H1 (cell line): ENCODE measurements at regions not wholly inside any gene's neighbourhood (a gene's known extent, or its start where the extent isn't known, plus 50 kb on each side); places are given as distances from the start of the nearest gene placed in this dataset.

Experiments used
- CTCF ChIA-PET: fragments of 300-600 bp; sonication (Branson Sonifier 250); formaldehyde crosslinking; loops from one replicate; lab custom pipeline; 2021; ENCODE audit not compliant: partially characterized antibody; lab: Charles Lee
- POLR2A ChIA-PET: fragments of 300-600 bp; sonication (Branson Sonifier 250); formaldehyde crosslinking; loops from one replicate; lab custom pipeline; 2021; ENCODE audit warnings: inconsistent platforms; ENCODE audit not compliant: partially characterized antibody; lab: Charles Lee
- DNase-seq, 2 experiments: peaks; one replicate each; pipeline versions ENCODE4 v3.0.0 to v3.0.0-alpha.2; 2010 to 2022; ENCODE audit warnings: low spot score in 2 of 2, low read depth in 1 of 2, mixed read lengths in 1 of 2
- FAIRE-seq: peaks from 2 replicates; lab custom pipeline; 2011; peaks lifted over from hg19 to GRCh38; lab: Jason Lieb, UNC
- H2AFZ ChIP-seq: 2 replicates; pipeline ENCODE4 v1.8.1; 2012; ENCODE audit warnings: low read length, inconsistent platforms
- H2AK5ac ChIP-seq: 2 replicates; pipeline ENCODE4 v1.6.1; 2013; ENCODE audit warnings: low read depth, low read length
- H2BK120ac ChIP-seq: replicated peaks from 2 replicates; pipeline ENCODE3; 2013; ENCODE audit warnings: low read depth, low read length, inconsistent platforms
- H2BK12ac ChIP-seq: 2 replicates; pipeline ENCODE4 v1.6.1; 2013; ENCODE audit warnings: low read depth, low read length
- H2BK15ac ChIP-seq: 2 replicates; pipeline ENCODE4 v1.6.1; 2013; ENCODE audit warnings: low read length
- H2BK20ac ChIP-seq: 2 replicates; pipeline ENCODE4 v1.6.1; 2013; ENCODE audit warnings: low read length
- H2BK5ac ChIP-seq: 2 replicates; pipeline ENCODE4 v1.6.1; 2013; ENCODE audit warnings: low read depth, low read length
- H3K14ac ChIP-seq: 2 replicates; pipeline ENCODE4 v1.6.1; 2013; ENCODE audit warnings: inconsistent platforms; ENCODE audit not compliant: insufficient read length
- H3K18ac ChIP-seq: 2 replicates; pipeline ENCODE4 v1.6.1; 2013; ENCODE audit warnings: low read length; ENCODE audit errors: extremely low read depth
- H3K23ac ChIP-seq: 2 replicates; pipeline ENCODE4 v1.6.1; 2013; ENCODE audit warnings: inconsistent platforms; ENCODE audit not compliant: insufficient read length
- H3K23me2 ChIP-seq: 2 replicates; pipeline ENCODE4 v1.6.1; 2013; ENCODE audit warnings: low read depth, low read length
- H3K27ac ChIP-seq: 2 replicates; pipeline ENCODE4 v1.6.1; 2011; ENCODE audit warnings: low read depth, low read length, inconsistent platforms
- H3K27me3 ChIP-seq, 4 experiments: replicated peaks in 1 of 4; 1 replicate in 1 of 4; 2 replicates in 3 of 4; pipeline versions ENCODE4 v1.6.1 to v1.8.1; 2011 to 2013; ENCODE audit warnings: low read length in 3 of 4, mild to moderate bottlenecking in 3 of 4, inconsistent platforms in 2 of 4, mixed read lengths in 2 of 4, moderate library complexity in 1 of 4; ENCODE audit not compliant: control insufficient read depth in 3 of 4, insufficient read depth in 3 of 4; ENCODE audit errors: extremely low read depth in 1 of 4
- H3K36me3 ChIP-seq, 4 experiments: 2 replicates each; pipeline versions ENCODE4 v1.6.1 to v1.8.1; 2011 to 2013; ENCODE audit warnings: mild to moderate bottlenecking in 4 of 4, low read length in 3 of 4, moderate library complexity in 2 of 4, control low read depth in 1 of 4, inconsistent platforms in 1 of 4; ENCODE audit not compliant: insufficient read depth in 4 of 4, control insufficient read depth in 2 of 4
- H3K4ac ChIP-seq: replicated peaks from 2 replicates; pipeline ENCODE3; 2013; ENCODE audit warnings: low read length, low read depth, mixed read lengths, inconsistent platforms; ENCODE audit not compliant: insufficient read length
- H3K4me1 ChIP-seq, 4 experiments: replicated peaks in 1 of 4; 1 replicate in 1 of 4; 2 replicates in 3 of 4; pipeline versions ENCODE4 v1.6.1 to v1.8.1; 2011 to 2013; ENCODE audit warnings: low read length in 3 of 4, inconsistent platforms in 2 of 4, mixed read lengths in 1 of 4; ENCODE audit not compliant: insufficient read depth in 4 of 4, control insufficient read depth in 3 of 4
- H3K4me2 ChIP-seq, 2 experiments: 2 replicates each; pipeline versions ENCODE4 v1.6.1 to v1.8.1; 2011 to 2013; ENCODE audit warnings: low read depth in 2 of 2, low read length in 2 of 2, control low read depth in 1 of 2, inconsistent platforms in 1 of 2, mild to moderate bottlenecking in 1 of 2; ENCODE audit not compliant: insufficient read depth in 1 of 2
- H3K4me3 ChIP-seq, 4 experiments: fragments of 200-600, 300-600 bp in 1 of 4; sonication (generic), shearing (Covaris generic), sonication (Bioruptor Twin) in 1 of 4; 2 replicates each; pipeline versions ENCODE4 v1.5.1 to v1.8.1; 2011 to 2016; ENCODE audit warnings: low read length in 4 of 4, low read depth in 3 of 4, control low read depth in 2 of 4, inconsistent platforms in 2 of 4, mild to moderate bottlenecking in 2 of 4, mixed read lengths in 1 of 4, moderate library complexity in 1 of 4; ENCODE audit not compliant: insufficient read depth in 2 of 4; ENCODE audit errors: extremely low read depth in 1 of 4
- H3K56ac ChIP-seq: replicated peaks from 2 replicates; pipeline ENCODE3; 2013; ENCODE audit warnings: low read depth, mild to moderate bottlenecking, mixed read lengths, low read length, inconsistent platforms; ENCODE audit not compliant: insufficient read length
- H3K79me1 ChIP-seq: 2 replicates; pipeline ENCODE4 v1.6.1; 2013; ENCODE audit warnings: low read depth, low read length, control low read depth
- H3K79me2 ChIP-seq, 2 experiments: 2 replicates each; pipeline versions ENCODE4 v1.6.1 to v1.8.1; 2012 to 2013; ENCODE audit warnings: low read length in 2 of 2, mild to moderate bottlenecking in 2 of 2, inconsistent platforms in 1 of 2; ENCODE audit not compliant: insufficient read depth in 2 of 2, control insufficient read depth in 1 of 2
- H3K9ac ChIP-seq, 4 experiments: replicated peaks in 1 of 4; 1 replicate in 1 of 4; 2 replicates in 3 of 4; pipeline versions ENCODE4 v1.6.1 to v1.8.1; 2011 to 2013; ENCODE audit warnings: low read depth in 3 of 4, low read length in 3 of 4, control low read depth in 2 of 4, mild to moderate bottlenecking in 2 of 4, moderate library complexity in 2 of 4, inconsistent platforms in 1 of 4; ENCODE audit errors: extremely low read depth in 1 of 4
- H3K9me3 ChIP-seq, 2 experiments: 2 replicates each; pipeline versions ENCODE4 v1.6.1 to v1.8.1; 2012 to 2013; ENCODE audit warnings: mild to moderate bottlenecking in 2 of 2, moderate library complexity in 2 of 2, control low read depth in 1 of 2, inconsistent platforms in 1 of 2, low read depth in 1 of 2, low read length in 1 of 2, mixed read lengths in 1 of 2; ENCODE audit not compliant: insufficient read depth in 2 of 2
- H4K20me1 ChIP-seq, 2 experiments: replicated peaks in 1 of 2; 2 replicates each; pipeline versions ENCODE3 to v1.8.1; 2011 to 2013; ENCODE audit warnings: inconsistent platforms in 2 of 2, low read length in 2 of 2, mild to moderate bottlenecking in 1 of 2; ENCODE audit not compliant: insufficient read depth in 2 of 2, control insufficient read depth in 1 of 2
- H4K5ac ChIP-seq: 2 replicates; pipeline ENCODE4 v1.6.1; 2013; ENCODE audit warnings: low read length, low read depth, mixed read lengths, inconsistent platforms; ENCODE audit not compliant: insufficient read length
- H4K8ac ChIP-seq: 2 replicates; pipeline ENCODE4 v1.8.0; 2013; ENCODE audit warnings: mild to moderate bottlenecking, moderate library complexity, low read length, inconsistent platforms; ENCODE audit not compliant: insufficient read depth; ENCODE audit errors: extremely low read depth
- H4K91ac ChIP-seq: replicated peaks from 2 replicates; pipeline ENCODE3; 2013; ENCODE audit warnings: low read length, mixed read lengths, inconsistent platforms; ENCODE audit not compliant: insufficient read length
- CTBP2 ChIP-seq: IDR thresholded peaks from 2 replicates; pipeline ENCODE4 v1.7.0; 2011; ENCODE audit warnings: borderline replicate concordance, mild to moderate bottlenecking, moderate library complexity, mixed read lengths, low read length; ENCODE audit not compliant: insufficient read depth, insufficient read length
- RBBP5 ChIP-seq: IDR thresholded peaks from 2 replicates; pipeline ENCODE4 v1.7.1; 2012; ENCODE audit warnings: low read depth, mild to moderate bottlenecking, inconsistent platforms, low read length, moderate library complexity, borderline replicate concordance
- SIN3A ChIP-seq, 2 experiments: IDR thresholded peaks in 1 of 2; conservative IDR thresholded peaks in 1 of 2; 2 replicates each; pipeline ENCODE4 v1.6.1; 2011 to 2012; ENCODE audit warnings: low read length in 2 of 2, improper control_type of control experiment in 1 of 2, low read depth in 1 of 2, mild to moderate bottlenecking in 1 of 2
- ZNF274 ChIP-seq: IDR thresholded peaks from 2 replicates; pipeline ENCODE4 v1.7.0; 2012; ENCODE audit warnings: low read length, borderline replicate concordance; ENCODE audit errors: extremely low read depth
- WGBS, 2 experiments: shearing (Covaris generic) in 1 of 2; methylation state at CpG; one replicate each; pipeline versions ENCODE4 v1.1.6 to v1.1.7; 2013 to 2015; ENCODE audit warnings: low lambda C conversion rate in 2 of 2, mixed read lengths in 2 of 2, inconsistent platforms in 1 of 2, low coverage in 1 of 2, missing lambda C conversion rate in 1 of 2; ENCODE audit not compliant: insufficient replicate concordance in 2 of 2, insufficient coverage in 1 of 2, insufficient read length in 1 of 2; ENCODE audit errors: extremely low coverage in 1 of 2, missing lambda C conversion rate in 1 of 2; 5-methylcytosine and 5-hydroxymethylcytosine counted together

DNA sequence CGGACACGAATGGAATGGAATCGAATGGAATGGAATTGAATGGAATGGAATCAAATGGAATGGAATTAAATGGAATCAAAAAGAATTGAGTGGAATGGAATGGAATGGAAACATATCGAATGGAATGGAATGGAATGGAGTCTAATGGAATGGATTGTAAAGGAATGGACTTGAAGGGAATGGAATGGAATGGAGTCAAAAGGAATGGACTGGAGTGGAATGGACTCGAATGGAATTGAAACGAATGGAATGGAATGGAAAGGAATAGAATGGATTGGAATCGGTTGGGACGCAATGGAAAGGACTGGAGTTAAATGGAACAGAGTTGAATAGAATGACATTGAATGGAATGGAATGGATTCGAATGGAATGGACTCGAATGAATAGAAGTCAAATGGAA lies 486.9 kb upstream of the WSB1 start:
- H2BK15ac ChIP-seq = no peak overlapping the region
- WGBS, 2 experiments = 84 to 100% methylated on average over 7 to 10 of the region's 10 CpGs
- H3K4ac ChIP-seq = no peak overlapping the region
- H4K91ac ChIP-seq = no peak overlapping the region
- no peak overlapping the region for H2BK20ac ChIP-seq
- H3K79me1 ChIP-seq = no peaks in the 10 kb centered on the region
- H3K27ac ChIP-seq = no peak overlapping the region
- H3K18ac ChIP-seq = no peak overlapping the region
- H3K23me2 ChIP-seq = peaks cover 17% of the 10 kb centered on the region
- no peaks in the 10 kb centered on the region for H3K36me3 ChIP-seq
- H3K4me3 ChIP-seq = no peak overlapping the region
- DNase-seq (no peak), FAIRE-seq (no peak)
- H4K20me1 ChIP-seq = no peaks in the 10 kb centered on the region
- no peaks in the 10 kb centered on the region for H3K4me1 ChIP-seq
- H3K79me2 ChIP-seq = no peaks in the 10 kb centered on the region
- no peak overlapping the region for H2AFZ ChIP-seq
- no peak overlapping the region for H4K5ac ChIP-seq
- peaks cover 28 to 84% of the 10 kb centered on the region in 2 experiments for H3K9me3 ChIP-seq
- H3K14ac ChIP-seq = no peak overlapping the region
- H3K4me2 ChIP-seq = no peak overlapping the region
- H2BK5ac ChIP-seq = no peak overlapping the region
- H4K8ac ChIP-seq = no peak overlapping the region
- H3K56ac ChIP-seq = no peak overlapping the region
- H3K9ac ChIP-seq = no peak overlapping the region
- no peak overlapping the region for H3K23ac ChIP-seq
- ChIA-PET CTCF (no interaction called here), POLR2A (no interaction called here)
- H2BK12ac ChIP-seq = no peak overlapping the region
- H2BK120ac ChIP-seq = no peak overlapping the region
- no peak overlapping the region for H2AK5ac ChIP-seq
- TF ChIP-seq ZNF274 (no peak), RBBP5 (no peak), SIN3A (conservative IDR thresholded peaks at IDR 0.05 in 1 of 2, IDR thresholded peaks at IDR 0.05 in 1 of 2; ENCODE audit: low read depth in 1 of 2, low read length in 2 of 2) (no peak), CTBP2 (no peak)
- no peaks in the 10 kb centered on the region; a peak in 1 of 7 replicates for H3K27me3 ChIP-seq
